ENCODE measurements at regions not wholly inside any gene's neighbourhood (a gene's known extent, or its start where the extent isn't known, plus 50 kb on each side); places are given as distances from the start of the nearest gene placed in this dataset.
A peak's percentile ranks its signal among the peaks of the same experiment; 100 is the strongest.
"Not testable (repeated sequence)": the region's sequence is repeated elsewhere in the genome, so short reads cannot be mapped to it uniquely, and the experiment has no call there.

GRCh38 chr4:111263836-111264235, 641.0 kb upstream of the PITX2 start:
- peak in 1 of 58 donors; percentile 0 for DNase-seq

- no peak for DNase-seq
Measured at GRCh38 chr4:111266937-111267336, 644.1 kb upstream of the PITX2 start.

- no peak for DNase-seq
Measured at GRCh38 chr4:111267786-111268185, 644.9 kb upstream of the PITX2 start.

GRCh38 chr4:111268769-111269414, 646.0 kb upstream of the PITX2 start:
- DNase-seq, result no peak

GRCh38 chr4:111269439-111269838, 646.6 kb upstream of the PITX2 start:
- no peak for DNase-seq

- DNase-seq, result no peak
Measured at GRCh38 chr4:111274060-111274459, 651.2 kb upstream of the PITX2 start.

GRCh38 chr4:111274486-111274885, 651.6 kb upstream of the PITX2 start:
- no peak for DNase-seq

- DNase-seq, result no peak
Measured at GRCh38 chr4:111281219-111281618, 658.3 kb upstream of the PITX2 start.

GRCh38 chr4:111282035-111282434, 659.2 kb upstream of the PITX2 start:
- DNase-seq, result no peak

GRCh38 chr4:111283066-111283677, 660.3 kb upstream of the PITX2 start:
- DNase-seq, result peak in 15 of 58 donors; percentile 0 to 43 (median 1)

- no peak for DNase-seq
Measured at GRCh38 chr4:111296466-111296865, 673.6 kb upstream of the PITX2 start.

GRCh38 chr4:111303806-111304205, 680.9 kb upstream of the PITX2 start:
- no peak for DNase-seq

GRCh38 chr4:111323496-111323895, 700.6 kb upstream of the PITX2 start:
- no peak for DNase-seq

GRCh38 chr4:111323916-111324315, 701.0 kb upstream of the PITX2 start:
- no peak for DNase-seq

- no peak for DNase-seq
Measured at GRCh38 chr4:111326450-111326849, 703.6 kb upstream of the PITX2 start.

GRCh38 chr4:111330786-111331185, 707.9 kb upstream of the PITX2 start:
- no peak for DNase-seq

- DNase-seq, result no peak
Measured at GRCh38 chr4:111334361-111334760, 711.5 kb upstream of the PITX2 start.

- not testable (repeated sequence) for DNase-seq
Measured at GRCh38 chr4:111337186-111337876, 714.5 kb upstream of the PITX2 start.

GRCh38 chr4:111359602-111360001, 736.7 kb upstream of the PITX2 start:
- no peak for DNase-seq

- DNase-seq, result no peak
Measured at GRCh38 chr4:111360906-111361305, 738.0 kb upstream of the PITX2 start.

- DNase-seq, result no peak
Measured at GRCh38 chr4:111362941-111363361, 740.1 kb upstream of the PITX2 start.

- DNase-seq, result not testable (repeated sequence)
Measured at GRCh38 chr4:111377880-111378279, 755.0 kb upstream of the PITX2 start.

GRCh38 chr4:111388561-111388960, 756.7 kb upstream of the FAM241A start:
- no peak for DNase-seq
